Astrocyte of the hippocampus (primary cell): ENCODE measurements at regions not wholly inside any gene's neighbourhood (a gene's known extent, or its start where the extent isn't known, plus 50 kb on each side); places are given as distances from the start of the nearest gene placed in this dataset.

ENCODE experiments used
- DNase-seq: peaks from one replicate; pipeline ENCODE4 v3.0.0; 2011; ENCODE audit warnings: low read depth, low spot score

DNA sequence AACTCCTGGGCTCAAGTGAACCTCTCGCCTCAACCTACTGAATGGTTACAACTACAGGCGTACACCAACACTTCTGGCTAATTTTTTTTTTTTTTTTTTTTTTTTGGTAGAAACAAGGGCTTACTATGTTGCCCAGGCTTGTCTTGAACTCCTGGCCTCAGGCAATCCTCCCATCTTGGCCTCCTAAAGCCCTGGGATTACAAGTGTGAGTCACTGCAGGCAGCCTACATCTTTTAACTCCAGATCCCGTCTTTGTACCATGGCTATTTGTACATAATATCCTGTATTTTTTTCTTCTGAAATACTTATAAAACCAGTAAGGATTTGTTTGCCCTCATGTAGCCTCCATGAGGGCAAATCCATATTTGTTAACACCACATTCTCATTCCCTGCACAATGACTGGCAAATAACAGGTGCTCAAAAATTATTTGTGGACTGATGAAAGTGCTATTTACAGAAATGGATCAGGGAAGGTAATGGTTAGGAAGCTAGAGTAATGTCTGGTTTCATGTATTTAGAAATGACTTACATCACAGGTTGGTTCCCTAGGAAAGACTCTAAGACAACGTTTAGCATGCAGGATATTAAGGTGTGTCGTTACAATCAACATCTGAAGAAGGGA lies 51.9 kb upstream of the POU5F2 start:
- no peak for DNase-seq

DNA sequence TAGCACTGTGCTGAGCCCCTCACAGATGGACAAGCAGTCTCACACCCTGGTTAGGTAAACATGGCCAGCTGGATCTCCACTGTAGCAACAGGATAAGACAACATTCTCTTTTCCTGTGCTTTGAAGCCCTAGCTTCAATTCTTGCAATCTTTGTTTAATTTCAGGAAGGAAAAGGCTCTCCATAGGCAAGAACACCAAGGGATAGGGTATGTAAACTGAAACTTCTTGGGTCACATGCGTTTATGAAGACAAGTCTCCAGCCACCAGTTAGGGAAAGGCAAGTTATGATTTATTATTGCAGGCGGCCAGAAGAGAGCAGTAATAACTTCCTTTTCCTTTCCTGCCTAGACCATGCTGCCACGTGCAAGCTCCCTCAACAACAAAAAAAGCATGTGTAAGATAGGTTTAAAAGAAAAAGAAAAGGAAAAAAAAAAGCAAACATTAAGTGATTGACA lies 50.1 kb upstream of the POU5F2 start:
- no peak for DNase-seq
